HEK293 (cell line): ENCODE measurements at regions not wholly inside any gene's neighbourhood (a gene's known extent, or its start where the extent isn't known, plus 50 kb on each side); places are given as distances from the start of the nearest gene placed in this dataset.

Experiments used
- CTCF ChIA-PET: fragments of 350-600 bp; formaldehyde crosslinking; extraction: SDS; loops from one replicate; lab custom pipeline; 2021; ENCODE audit warnings: antibody characterized with exemption; lab: Yijun Ruan, JAX
- POLR2A ChIA-PET: fragments of 300-600 bp; formaldehyde crosslinking; extraction: SDS; loops from one replicate; lab custom pipeline; 2020; ENCODE audit warnings: antibody characterized with exemption, inconsistent platforms; lab: Yijun Ruan, JAX
- H3K27ac ChIP-seq: fragments of 200-500 bp; sonication (Bioruptor generic); 2 replicates; pipeline ENCODE4 v1.5.1; 2014; ENCODE audit warnings: low read depth, low read length, control low read depth, inconsistent platforms; ENCODE audit errors: extremely low read depth
- H3K36me3 ChIP-seq, 2 experiments: fragments of 200-500 bp in 1 of 2; sonication (Bioruptor generic) in 1 of 2; 1 replicate in 1 of 2; 2 replicates in 1 of 2; pipeline ENCODE4 v1.5.1; 2014 to 2017; ENCODE audit warnings: inconsistent platforms in 2 of 2, low read length in 2 of 2; ENCODE audit not compliant: control insufficient read depth in 2 of 2, insufficient read depth in 1 of 2
- H3K4me1 ChIP-seq: fragments of 200-500 bp; sonication (Bioruptor generic); 2 replicates; pipeline ENCODE4 v1.5.1; 2014; ENCODE audit warnings: mild to moderate bottlenecking, low read length, inconsistent platforms; ENCODE audit not compliant: control insufficient read depth, insufficient read depth
- H3K4me3 ChIP-seq: 2 replicates; pipeline ENCODE4 v1.5.1; 2011; ENCODE audit warnings: low read depth, mild to moderate bottlenecking, control low read depth, low read length, moderate library complexity
- H3K9me3 ChIP-seq: fragments of 200-500 bp; sonication (Bioruptor generic); 2 replicates; pipeline ENCODE4 v1.5.1; 2014; ENCODE audit warnings: low read depth, low read length, inconsistent platforms; ENCODE audit not compliant: control insufficient read depth, insufficient read depth
- ZBTB48 ChIP-seq: fragments of 450-650 bp; formaldehyde crosslinking; IDR thresholded peaks from 2 replicates; pipeline ENCODE4 v1.5.1; 2016; ENCODE audit warnings: missing biosample characterization, missing genetic modification characterization
- ZFP41 ChIP-seq: fragments of 450-650 bp; formaldehyde crosslinking; IDR thresholded peaks from 2 replicates; pipeline ENCODE4 v1.5.1; 2016; ENCODE audit warnings: missing biosample characterization, missing genetic modification characterization, borderline replicate concordance
- ZNF140 ChIP-seq: fragments of 450-650 bp; formaldehyde crosslinking; IDR thresholded peaks from 2 replicates; pipeline ENCODE4 v1.5.1; 2016; ENCODE audit warnings: missing biosample characterization, missing genetic modification characterization
- ZNF202 ChIP-seq: fragments of 450-650 bp; formaldehyde crosslinking; IDR thresholded peaks from 2 replicates; pipeline ENCODE4 v1.5.1; 2016; ENCODE audit warnings: missing biosample characterization, missing genetic modification characterization, borderline replicate concordance
- ZNF23 ChIP-seq: fragments of 450-650 bp; formaldehyde crosslinking; IDR thresholded peaks from 2 replicates; pipeline ENCODE4 v1.5.1; 2016; ENCODE audit warnings: missing biosample characterization, missing genetic modification characterization, borderline replicate concordance
- ZNF335 ChIP-seq: fragments of 450-650 bp; formaldehyde crosslinking; conservative IDR thresholded peaks from 2 replicates; pipeline ENCODE4 v1.5.1; 2016; ENCODE audit warnings: missing biosample characterization, missing genetic modification characterization
- ZNF416 ChIP-seq: fragments of 450-650 bp; formaldehyde crosslinking; IDR thresholded peaks from 2 replicates; pipeline ENCODE4 v1.5.1; 2016; ENCODE audit warnings: missing biosample characterization, missing genetic modification characterization
- ZNF549 ChIP-seq: fragments of 450-650 bp; IDR thresholded peaks from 2 replicates; pipeline ENCODE4 v1.5.1; 2018; ENCODE audit warnings: missing biosample characterization, missing genetic modification characterization, mild to moderate bottlenecking, inconsistent platforms, moderate library complexity
- TF ChIP-seq, protein P1 (sequence below): fragments of 450-650 bp; formaldehyde crosslinking; IDR thresholded peaks from 2 replicates; pipeline ENCODE4 v1.5.1; 2016; ENCODE audit warnings: missing biosample characterization, missing genetic modification characterization
- TF ChIP-seq, protein P2 (sequence below): fragments of 450-650 bp; formaldehyde crosslinking; IDR thresholded peaks from 2 replicates; pipeline ENCODE4 v1.5.1; 2016; ENCODE audit warnings: missing biosample characterization, missing genetic modification characterization
- TF ChIP-seq, protein P3 (sequence below): fragments of 450-650 bp; formaldehyde crosslinking; IDR thresholded peaks from 2 replicates; pipeline ENCODE4 v1.5.1; 2016; ENCODE audit warnings: missing biosample characterization, missing genetic modification characterization
- TF ChIP-seq, protein P4 (sequence below): fragments of 450-650 bp; formaldehyde crosslinking; IDR thresholded peaks from 2 replicates; pipeline ENCODE4 v1.5.1; 2016; ENCODE audit warnings: missing biosample characterization, missing genetic modification characterization
- TF ChIP-seq, protein P5 (sequence below): fragments of 450-650 bp; formaldehyde crosslinking; IDR thresholded peaks from 2 replicates; pipeline ENCODE4 v1.5.1; 2016; ENCODE audit warnings: missing biosample characterization, missing genetic modification characterization, low read depth

DNA sequence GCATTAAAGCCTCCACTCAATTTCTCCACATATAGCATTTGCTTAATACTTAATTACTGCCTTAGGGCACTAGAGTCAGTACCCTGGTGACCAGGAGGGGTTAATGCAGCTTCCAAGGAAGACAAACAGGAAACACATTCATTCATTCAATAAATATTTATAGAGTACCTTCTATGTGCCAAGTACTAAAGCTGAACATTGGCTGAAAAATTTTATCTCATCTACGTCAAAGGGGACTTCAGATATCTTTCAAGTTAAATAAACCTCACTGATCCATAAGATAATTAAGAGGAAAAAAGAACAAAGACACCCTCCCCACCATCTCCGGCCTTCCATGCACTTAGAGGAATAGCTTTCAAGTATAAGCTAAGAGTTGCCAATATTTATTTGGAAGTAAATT, 156.9 kb upstream of the PRICKLE2 start:
- H3K27ac ChIP-seq, result no peak overlapping the region
- no peak overlapping the region for H3K4me3 ChIP-seq
- no peaks in the 10 kb centered on the region for H3K36me3 ChIP-seq
- CTCF ChIA-PET, result interaction anchor here (0.7 kb wide), 1 partner anchor 75 kb away, joined by 3 read pairs; no protein-coding TSS in a partner anchor
- H3K4me1 ChIP-seq, result no peaks in the 10 kb centered on the region
- POLR2A ChIA-PET, result no interaction called here
- H3K9me3 ChIP-seq, result no peaks in the 10 kb centered on the region
- TF ChIP-seq ZBTB48 (tag by site-specific recombination) (no peak), ZFP41 (tag by site-specific recombination) (no peak), ZNF140 (tag by site-specific recombination) (no peak), ZNF202 (tag by site-specific recombination) (no peak), ZNF416 (tag by site-specific recombination) (no peak), ZNF549 (tag by site-specific recombination) (no peak)
- TF ChIP-seq, protein P1, sequence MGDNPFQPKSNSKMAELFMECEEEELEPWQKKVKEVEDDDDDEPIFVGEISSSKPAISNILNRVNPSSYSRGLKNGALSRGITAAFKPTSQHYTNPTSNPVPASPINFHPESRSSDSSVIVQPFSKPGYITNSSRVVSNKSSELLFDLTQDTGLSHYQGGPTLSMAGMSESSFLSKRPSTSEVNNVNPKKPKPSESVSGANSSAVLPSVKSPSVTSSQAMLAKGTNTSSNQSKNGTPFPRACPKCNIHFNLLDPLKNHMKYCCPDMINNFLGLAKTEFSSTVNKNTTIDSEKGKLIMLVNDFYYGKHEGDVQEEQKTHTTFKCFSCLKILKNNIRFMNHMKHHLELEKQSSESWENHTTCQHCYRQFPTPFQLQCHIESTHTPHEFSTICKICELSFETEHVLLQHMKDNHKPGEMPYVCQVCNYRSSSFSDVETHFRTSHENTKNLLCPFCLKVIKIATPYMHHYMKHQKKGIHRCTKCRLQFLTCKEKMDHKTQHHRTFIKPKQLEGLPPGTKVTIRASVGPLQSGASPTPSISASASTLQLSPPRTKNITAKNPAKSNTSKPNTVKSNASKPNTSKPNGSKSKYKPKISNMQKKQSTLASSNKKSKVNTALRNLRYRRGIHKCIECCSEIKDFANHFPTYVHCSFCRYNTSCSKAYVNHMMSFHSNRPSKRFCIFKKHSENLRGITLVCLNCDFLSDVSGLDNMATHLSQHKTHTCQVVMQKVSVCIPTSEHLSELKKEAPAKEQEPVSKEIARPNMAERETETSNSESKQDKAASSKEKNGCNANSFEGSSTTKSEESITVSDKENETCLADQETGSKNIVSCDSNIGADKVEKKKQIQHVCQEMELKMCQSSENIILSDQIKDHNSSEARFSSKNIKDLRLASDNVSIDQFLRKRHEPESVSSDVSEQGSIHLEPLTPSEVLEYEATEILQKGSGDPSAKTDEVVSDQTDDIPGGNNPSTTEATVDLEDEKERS (tag by site-specific recombination), result no peak
- TF ChIP-seq, protein P2, sequence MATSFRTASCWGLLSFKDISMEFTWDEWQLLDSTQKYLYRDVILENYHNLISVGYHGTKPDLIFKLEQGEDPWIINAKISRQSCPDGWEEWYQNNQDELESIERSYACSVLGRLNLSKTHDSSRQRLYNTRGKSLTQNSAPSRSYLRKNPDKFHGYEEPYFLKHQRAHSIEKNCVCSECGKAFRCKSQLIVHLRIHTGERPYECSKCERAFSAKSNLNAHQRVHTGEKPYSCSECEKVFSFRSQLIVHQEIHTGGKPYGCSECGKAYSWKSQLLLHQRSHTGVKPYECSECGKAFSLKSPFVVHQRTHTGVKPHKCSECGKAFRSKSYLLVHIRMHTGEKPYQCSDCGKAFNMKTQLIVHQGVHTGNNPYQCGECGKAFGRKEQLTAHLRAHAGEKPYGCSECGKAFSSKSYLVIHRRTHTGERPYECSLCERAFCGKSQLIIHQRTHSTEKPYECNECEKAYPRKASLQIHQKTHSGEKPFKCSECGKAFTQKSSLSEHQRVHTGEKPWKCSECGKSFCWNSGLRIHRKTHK (tag by site-specific recombination), result no peak
- TF ChIP-seq, protein P3, sequence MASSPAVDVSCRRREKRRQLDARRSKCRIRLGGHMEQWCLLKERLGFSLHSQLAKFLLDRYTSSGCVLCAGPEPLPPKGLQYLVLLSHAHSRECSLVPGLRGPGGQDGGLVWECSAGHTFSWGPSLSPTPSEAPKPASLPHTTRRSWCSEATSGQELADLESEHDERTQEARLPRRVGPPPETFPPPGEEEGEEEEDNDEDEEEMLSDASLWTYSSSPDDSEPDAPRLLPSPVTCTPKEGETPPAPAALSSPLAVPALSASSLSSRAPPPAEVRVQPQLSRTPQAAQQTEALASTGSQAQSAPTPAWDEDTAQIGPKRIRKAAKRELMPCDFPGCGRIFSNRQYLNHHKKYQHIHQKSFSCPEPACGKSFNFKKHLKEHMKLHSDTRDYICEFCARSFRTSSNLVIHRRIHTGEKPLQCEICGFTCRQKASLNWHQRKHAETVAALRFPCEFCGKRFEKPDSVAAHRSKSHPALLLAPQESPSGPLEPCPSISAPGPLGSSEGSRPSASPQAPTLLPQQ (tag by site-specific recombination), result no peak

DNA sequence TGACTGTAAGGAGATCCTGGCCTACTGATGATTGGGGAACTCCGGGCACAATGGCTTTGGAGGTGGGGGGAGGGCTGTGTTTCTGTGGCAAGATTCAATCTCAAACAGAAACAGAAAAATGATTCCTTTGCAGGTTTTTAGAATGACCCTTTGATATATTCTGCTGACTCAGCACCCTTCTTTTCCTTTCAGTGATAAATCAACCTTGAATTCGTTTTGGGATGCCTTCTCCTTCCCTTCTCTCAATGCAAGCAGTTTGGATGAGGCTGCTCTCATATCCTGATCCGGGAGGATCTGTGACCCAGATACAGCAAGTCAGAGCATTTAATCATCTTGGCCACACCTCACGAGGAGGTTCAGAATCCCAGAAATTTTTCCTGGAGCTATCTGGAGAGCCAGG, 156.1 kb upstream of the PRICKLE2 start:
- no peaks in the 10 kb centered on the region for H3K4me1 ChIP-seq
- H3K9me3 ChIP-seq, result no peaks in the 10 kb centered on the region
- H3K4me3 ChIP-seq, result no peak overlapping the region
- no peaks in the 10 kb centered on the region for H3K36me3 ChIP-seq
- H3K27ac ChIP-seq, result no peak overlapping the region
- POLR2A ChIA-PET, result no interaction called here
- CTCF ChIA-PET, result interaction anchor here (0.6 kb wide), 1 partner anchor 137 kb away, joined by 3 read pairs; no protein-coding TSS in a partner anchor
- TF ChIP-seq, protein P4, sequence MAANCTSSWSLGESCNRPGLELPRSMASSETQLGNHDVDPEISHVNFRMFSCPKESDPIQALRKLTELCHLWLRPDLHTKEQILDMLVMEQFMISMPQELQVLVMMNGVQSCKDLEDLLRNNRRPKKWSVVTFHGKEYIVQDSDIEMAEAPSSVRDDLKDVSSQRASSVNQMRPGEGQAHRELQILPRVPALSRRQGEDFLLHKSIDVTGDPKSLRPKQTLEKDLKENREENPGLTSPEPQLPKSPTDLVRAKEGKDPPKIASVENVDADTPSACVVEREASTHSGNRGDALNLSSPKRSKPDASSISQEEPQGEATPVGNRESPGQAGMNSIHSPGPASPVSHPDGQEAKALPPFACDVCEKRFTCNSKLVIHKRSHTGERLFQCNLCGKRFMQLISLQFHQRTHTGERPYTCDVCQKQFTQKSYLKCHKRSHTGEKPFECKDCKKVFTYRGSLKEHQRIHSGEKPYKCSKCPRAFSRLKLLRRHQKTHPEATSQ (tag by site-specific recombination), result no peak
- TF ChIP-seq ZNF335 (tag by site-specific recombination) (no peak), ZNF23 (tag by site-specific recombination) (no peak)
- TF ChIP-seq, protein P5, sequence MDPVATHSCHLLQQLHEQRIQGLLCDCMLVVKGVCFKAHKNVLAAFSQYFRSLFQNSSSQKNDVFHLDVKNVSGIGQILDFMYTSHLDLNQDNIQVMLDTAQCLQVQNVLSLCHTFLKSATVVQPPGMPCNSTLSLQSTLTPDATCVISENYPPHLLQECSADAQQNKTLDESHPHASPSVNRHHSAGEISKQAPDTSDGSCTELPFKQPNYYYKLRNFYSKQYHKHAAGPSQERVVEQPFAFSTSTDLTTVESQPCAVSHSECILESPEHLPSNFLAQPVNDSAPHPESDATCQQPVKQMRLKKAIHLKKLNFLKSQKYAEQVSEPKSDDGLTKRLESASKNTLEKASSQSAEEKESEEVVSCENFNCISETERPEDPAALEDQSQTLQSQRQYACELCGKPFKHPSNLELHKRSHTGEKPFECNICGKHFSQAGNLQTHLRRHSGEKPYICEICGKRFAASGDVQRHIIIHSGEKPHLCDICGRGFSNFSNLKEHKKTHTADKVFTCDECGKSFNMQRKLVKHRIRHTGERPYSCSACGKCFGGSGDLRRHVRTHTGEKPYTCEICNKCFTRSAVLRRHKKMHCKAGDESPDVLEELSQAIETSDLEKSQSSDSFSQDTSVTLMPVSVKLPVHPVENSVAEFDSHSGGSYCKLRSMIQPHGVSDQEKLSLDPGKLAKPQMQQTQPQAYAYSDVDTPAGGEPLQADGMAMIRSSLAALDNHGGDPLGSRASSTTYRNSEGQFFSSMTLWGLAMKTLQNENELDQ (tag by site-specific recombination), result no peak
